ENCODE measurements at regions not wholly inside any gene's neighbourhood (a gene's known extent, or its start where the extent isn't known, plus 50 kb on each side); places are given as distances from the start of the nearest gene placed in this dataset.

GRCh38 chrX:42131856-42132255, 208.5 kb upstream of the CASK start:
- Histone ChIP-seq H3K4me3 (no peak overlapping the region), H3K27me3 (no peaks in the 10 kb centered on the region), H3K36me3 (replicated peaks in 1 of 2; ENCODE audit: insufficient read depth in 1 of 2, low read depth in 2 of 2) (no peaks in the 10 kb centered on the region), H3K9me3 (no peaks in the 10 kb centered on the region), H3K4me1 (no peaks in the 10 kb centered on the region), H3K27ac (no peak overlapping the region)
- DNase-seq (no peak), ATAC-seq (no peak)
- intact Hi-C loops (cut with DNase I), result no loop called here
- TF ChIP-seq POLR2A (IDR thresholded peaks at IDR 0.05) (no peak), CTCF (IDR thresholded peaks at IDR 0.05) (no peak)

GRCh38 chrX:42129022-42129940, 205.9 kb upstream of the CASK start:
- intact Hi-C loops (cut with DNase I), result no loop called here
- H3K27ac ChIP-seq, result no peak overlapping the region
- no peaks in the 10 kb centered on the region for H3K36me3 ChIP-seq (replicated peaks in 1 of 2; ENCODE audit: insufficient read depth in 1 of 2, low read depth in 2 of 2)
- WGBS, 2 donors, result 64 to 73% methylated on average over 3 of the region's 3 CpGs
- DNase-seq (no peak), ATAC-seq (no peak)
- no peak overlapping the region for H3K4me3 ChIP-seq
- no peaks in the 10 kb centered on the region for H3K9me3 ChIP-seq
- no peak for TF ChIP-seq CTCF (IDR thresholded peaks at IDR 0.05)
- TF ChIP-seq POLR2A (IDR thresholded peaks at IDR 0.05), result no peak
- no peaks in the 10 kb centered on the region for H3K4me1 ChIP-seq
- no peaks in the 10 kb centered on the region for H3K27me3 ChIP-seq

- Histone ChIP-seq H3K4me1 (no peaks in the 10 kb centered on the region), H3K4me3 (no peak overlapping the region), H3K27ac (no peak overlapping the region), H3K27me3 (no peaks in the 10 kb centered on the region), H3K9me3 (no peaks in the 10 kb centered on the region), H3K36me3 (replicated peaks in 1 of 2; ENCODE audit: insufficient read depth in 1 of 2, low read depth in 2 of 2) (no peaks in the 10 kb centered on the region)
- intact Hi-C loops (cut with DNase I), result no loop called here
- ATAC-seq, result no peak
- 74 to 81% methylated on average over 4 of the region's 4 CpGs for WGBS, 2 donors
- TF ChIP-seq POLR2A (IDR thresholded peaks at IDR 0.05), result no peak
- TF ChIP-seq CTCF (IDR thresholded peaks at IDR 0.05), result no peak
- no peak for DNase-seq
These were observed 205.2 kb upstream of the CASK start for GRCh38 chrX:42128587-42128986.

- no peak for DNase-seq
- ATAC-seq, result no peak
- Histone ChIP-seq H3K4me3 (no peak overlapping the region), H3K27me3 (no peaks in the 10 kb centered on the region), H3K36me3 (replicated peaks in 1 of 2; ENCODE audit: insufficient read depth in 1 of 2, low read depth in 2 of 2) (no peaks in the 10 kb centered on the region), H3K4me1 (no peaks in the 10 kb centered on the region), H3K9me3 (no peaks in the 10 kb centered on the region), H3K27ac (no peak overlapping the region)
- 69 to 92% methylated on average over 2 of the region's 2 CpGs for WGBS, 2 donors
- intact Hi-C loops (cut with DNase I), result no loop called here
- TF ChIP-seq CTCF (IDR thresholded peaks at IDR 0.05), result no peak
- no peak for TF ChIP-seq POLR2A (IDR thresholded peaks at IDR 0.05)
These were observed 204.7 kb upstream of the CASK start for GRCh38 chrX:42128020-42128419.

GRCh38 chrX:42127563-42127962, 204.2 kb upstream of the CASK start:
- intact Hi-C loops (cut with DNase I), result no loop called here
- ATAC-seq, result no peak
- TF ChIP-seq POLR2A (IDR thresholded peaks at IDR 0.05) (no peak), CTCF (IDR thresholded peaks at IDR 0.05) (no peak)
- DNase-seq, result no peak
- Histone ChIP-seq H3K9me3 (no peaks in the 10 kb centered on the region), H3K27ac (no peak overlapping the region), H3K4me3 (no peak overlapping the region), H3K27me3 (no peaks in the 10 kb centered on the region), H3K4me1 (no peaks in the 10 kb centered on the region), H3K36me3 (replicated peaks in 1 of 2; ENCODE audit: insufficient read depth in 1 of 2, low read depth in 2 of 2) (no peaks in the 10 kb centered on the region)
- 50 to 64% methylated on average over 1 of the region's 1 CpG for WGBS, 2 donors
